OCI-LY7 (cell line): ENCODE measurements at regions not wholly inside any gene's neighbourhood (a gene's known extent, or its start where the extent isn't known, plus 50 kb on each side); places are given as distances from the start of the nearest gene placed in this dataset.

Experiments used
- BruUV-seq: library from RNA; stranded (reverse); fragments of 400-500 nt; replicated peaks from 2 replicates; lab custom pipeline; 2021; lab: Mats Ljungman, UMichigan
- CTCF ChIA-PET: fragments of 300-600 bp; sonication (Branson Sonifier 250); formaldehyde crosslinking; loops from one replicate; lab custom pipeline; 2022; ENCODE audit warnings: antibody characterized with exemption; ENCODE audit not compliant: unreplicated experiment; lab: Charles Lee
- POLR2A ChIA-PET: fragments of 300-600 bp; sonication (Branson Sonifier 250); formaldehyde crosslinking; loops from one replicate; lab custom pipeline; 2022; ENCODE audit warnings: antibody characterized with exemption; lab: Charles Lee
- DNase-seq: peaks from one replicate; pipeline ENCODE4 v3.0.0-alpha.2; 2015; ENCODE audit warnings: low spot score
- H2AFZ ChIP-seq: fragments of 200-600 bp; sonication (generic), shearing (Covaris generic); 2 replicates; pipeline ENCODE4 v1.6.1; 2014; ENCODE audit warnings: mild to moderate bottlenecking, antibody characterized with exemption, low read length, moderate library complexity
- H3K27ac ChIP-seq: fragments of 200-600 bp; sonication (generic); 2 replicates; pipeline ENCODE4 v1.5.1; 2014; ENCODE audit warnings: mixed run types, low read depth, mild to moderate bottlenecking, moderate library complexity, low read length, inconsistent platforms; ENCODE audit not compliant: poor library complexity, severe bottlenecking
- H3K36me3 ChIP-seq: fragments of 200-600 bp; sonication (generic); 2 replicates; pipeline ENCODE4 v1.6.1; 2014; ENCODE audit warnings: mild to moderate bottlenecking, antibody characterized with exemption, low read length, moderate library complexity, mixed read lengths; ENCODE audit not compliant: insufficient read depth
- H3K4me1 ChIP-seq: fragments of 200-600 bp; sonication (generic); 2 replicates; pipeline ENCODE4 v1.5.1; 2014; ENCODE audit warnings: mild to moderate bottlenecking, low read length; ENCODE audit not compliant: insufficient read depth, poor library complexity, severe bottlenecking
- H3K4me2 ChIP-seq: fragments of 200-600 bp; sonication (generic); 2 replicates; pipeline ENCODE4 v1.6.1; 2014; ENCODE audit warnings: mild to moderate bottlenecking, low read length
- H3K4me3 ChIP-seq: fragments of 200-600 bp; sonication (generic); 2 replicates; pipeline ENCODE4 v1.5.1; 2014; ENCODE audit warnings: mild to moderate bottlenecking, low read depth, low read length; ENCODE audit not compliant: poor library complexity, severe bottlenecking
- H3K79me2 ChIP-seq: fragments of 200-600 bp; sonication (generic); 2 replicates; pipeline ENCODE4 v1.6.1; 2016; ENCODE audit warnings: low read depth, mild to moderate bottlenecking, low read length, moderate library complexity, mixed read lengths; ENCODE audit not compliant: insufficient read depth
- H3K9me2 ChIP-seq: fragments of 200-600 bp; sonication (generic); 2 replicates; pipeline ENCODE4 v1.6.1; 2016; ENCODE audit warnings: mild to moderate bottlenecking, low read length, mixed read lengths; ENCODE audit not compliant: insufficient read depth
- H3K9me3 ChIP-seq: fragments of 200-600 bp; sonication (generic); 2 replicates; pipeline ENCODE4 v1.6.1; 2014; ENCODE audit warnings: mild to moderate bottlenecking, mixed run types, low read length, mixed read lengths
- H4K20me1 ChIP-seq: fragments of 200-600 bp; sonication (generic); 2 replicates; pipeline ENCODE4 v1.6.1; 2014; ENCODE audit warnings: mild to moderate bottlenecking, antibody characterized with exemption, low read length, moderate library complexity, mixed read lengths; ENCODE audit not compliant: insufficient read depth
- CTCF ChIP-seq: fragments of 200-600 bp; sonication (generic); conservative IDR thresholded peaks from 2 replicates; pipeline ENCODE4 v1.5.1; 2014; ENCODE audit warnings: mild to moderate bottlenecking, antibody characterized with exemption, low read length, moderate library complexity, mixed read lengths
- EZH2phosphoT487 ChIP-seq: fragments of 200-600 bp; sonication (generic); IDR thresholded peaks from 2 replicates; pipeline ENCODE4 v1.6.1; 2018; ENCODE audit warnings: low read depth, borderline replicate concordance, mild to moderate bottlenecking, mixed run types, antibody characterized with exemption, low read length, moderate library complexity, mixed read lengths
- intact Hi-C: fragments of 100-400 bp; cut with micrococcal nuclease; formaldehyde crosslinking; loops from one replicate; pipeline ENCODE4 v1.10.0; 2022; ENCODE audit not compliant: unreplicated experiment

GRCh38 chr6:106894978-106895702 is 79.4 kb downstream of the CD24 start:
- Histone ChIP-seq H3K9me3 (no peaks in the 10 kb centered on the region), H3K36me3 (no peaks in the 10 kb centered on the region), H3K9me2 (no peaks in the 10 kb centered on the region), H3K4me2 (no peak overlapping the region), H4K20me1 (no peaks in the 10 kb centered on the region), H3K4me1 (no peaks in the 10 kb centered on the region), H2AFZ (no peak overlapping the region), H3K27ac (no peak overlapping the region), H3K79me2 (no peaks in the 10 kb centered on the region), H3K4me3 (no peak overlapping the region)
- TF ChIP-seq CTCF, result no peak
- no peak for TF ChIP-seq EZH2phosphoT487
- ChIA-PET POLR2A (interaction anchor here (0.8 kb wide), 1 partner anchor 11 kb away, joined by 3 read pairs; no protein-coding TSS in a partner anchor), CTCF (no interaction called here)
- peak; percentile 20 for DNase-seq
- BruUV-seq, result no TSS peak
- intact Hi-C loops, result no loop called here

- no peak overlapping the region for H3K4me3 ChIP-seq
- no TSS peak for BruUV-seq
- no peak overlapping the region for H3K27ac ChIP-seq
- H4K20me1 ChIP-seq, result no peaks in the 10 kb centered on the region
- POLR2A ChIA-PET, result interaction anchor here (0.7 kb wide), 1 partner anchor 140 kb away, joined by 4 read pairs; no protein-coding TSS in a partner anchor
- DNase-seq, result no peak
- no peaks in the 10 kb centered on the region for H3K36me3 ChIP-seq
- intact Hi-C loops, result no loop called here
- TF ChIP-seq CTCF (no peak), EZH2phosphoT487 (no peak)
- H3K4me1 ChIP-seq, result no peaks in the 10 kb centered on the region
- H2AFZ ChIP-seq, result no peak overlapping the region
- H3K9me3 ChIP-seq, result no peaks in the 10 kb centered on the region
- H3K79me2 ChIP-seq, result no peaks in the 10 kb centered on the region
- CTCF ChIA-PET, result no interaction called here
- no peak overlapping the region for H3K4me2 ChIP-seq
- no peaks in the 10 kb centered on the region for H3K9me2 ChIP-seq
Measured at GRCh38 chr6:106892186-106892585, 82.3 kb downstream of the CD24 start.

- Histone ChIP-seq H4K20me1 (no peaks in the 10 kb centered on the region), H3K4me3 (no peak overlapping the region), H3K27ac (no peak overlapping the region), H3K4me2 (no peak overlapping the region), H2AFZ (no peak overlapping the region), H3K9me3 (no peaks in the 10 kb centered on the region), H3K36me3 (no peaks in the 10 kb centered on the region), H3K4me1 (no peaks in the 10 kb centered on the region), H3K79me2 (no peaks in the 10 kb centered on the region), H3K9me2 (no peaks in the 10 kb centered on the region)
- no TSS peak for BruUV-seq
- DNase-seq, result no peak
- intact Hi-C loops, result no loop called here
- CTCF ChIA-PET, result no interaction called here
- TF ChIP-seq EZH2phosphoT487, result no peak
- POLR2A ChIA-PET, result interaction anchor here (1.2 kb wide), 1 partner anchor 30 kb away, joined by 3 read pairs; no protein-coding TSS in a partner anchor
Measured at GRCh38 chr6:106890447-106890846, 84.1 kb downstream of the CD24 start.
